GM18873 (cell line): ENCODE measurements at regions not wholly inside any gene's neighbourhood (a gene's known extent, or its start where the extent isn't known, plus 50 kb on each side); places are given as distances from the start of the nearest gene placed in this dataset.

Experiments
- ATAC-seq: cut with Tn5 transposase; IDR thresholded peaks from one replicate; pipeline ENCODE4 v1.9.1; 2021; ENCODE audit warnings: mild to moderate bottlenecking, moderate library complexity, moderate number of reproducible peaks; ENCODE audit not compliant: unreplicated experiment, low FRiP score

DNA sequence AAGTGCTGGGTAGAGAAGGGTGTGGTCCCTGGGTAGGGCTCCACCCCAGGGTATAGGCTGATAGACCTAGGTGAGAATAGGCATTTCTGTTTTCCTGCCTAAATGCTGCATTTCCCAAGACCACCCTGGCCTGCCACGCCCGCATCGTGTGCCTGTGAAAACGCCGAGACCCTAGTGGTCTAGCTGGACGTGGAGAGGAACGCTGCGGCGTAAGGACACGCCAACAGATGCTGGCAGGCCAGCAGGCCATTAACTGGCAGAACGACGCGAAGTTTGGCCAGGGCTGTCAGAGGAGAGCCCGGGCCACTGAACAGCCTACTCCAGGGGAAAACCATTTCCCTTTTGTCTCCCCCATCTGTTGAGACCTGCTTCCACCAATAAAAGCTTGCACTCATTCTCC is 373.2 kb upstream of the FIGN start:
- ATAC-seq: no peak

DNA sequence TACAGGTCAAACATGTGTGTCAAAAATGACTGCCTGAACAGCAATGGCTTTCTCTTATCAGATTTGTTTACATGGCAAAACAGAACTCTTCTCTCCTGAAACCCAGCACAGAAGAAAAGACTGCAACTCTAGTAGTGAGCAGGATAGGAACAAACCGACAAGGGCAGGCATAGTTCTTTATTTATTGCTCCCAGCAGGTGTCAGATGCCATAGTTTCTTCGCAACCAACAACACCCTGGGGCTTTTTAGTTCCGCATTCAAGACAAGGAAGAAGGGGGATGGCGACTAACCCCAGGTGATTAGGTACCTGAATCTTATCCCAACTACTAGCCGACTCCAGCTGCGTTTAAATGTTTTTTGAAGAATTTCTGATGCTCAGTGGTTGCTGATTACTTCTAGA is 367.5 kb upstream of the FIGN start:
- no peak for ATAC-seq

DNA sequence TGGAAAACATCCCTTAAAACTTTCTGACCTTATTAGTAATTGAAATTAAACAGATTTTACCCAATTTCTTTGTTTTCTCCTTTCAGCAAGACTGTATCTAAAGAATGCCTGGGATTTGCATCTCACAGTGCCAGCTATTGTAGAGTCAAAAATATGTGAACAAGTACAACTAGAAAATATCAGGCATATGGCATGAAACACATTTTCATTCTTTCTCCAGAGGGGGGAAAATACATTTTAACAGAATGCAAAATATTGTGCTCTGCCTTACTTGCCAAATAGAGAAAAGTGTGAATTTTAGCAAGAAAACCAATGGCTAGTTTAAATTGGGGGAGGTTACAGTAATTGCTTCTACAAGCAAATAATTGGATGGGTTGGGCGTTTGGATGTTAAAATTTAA is 366.6 kb upstream of the FIGN start:
- no peak for ATAC-seq

DNA sequence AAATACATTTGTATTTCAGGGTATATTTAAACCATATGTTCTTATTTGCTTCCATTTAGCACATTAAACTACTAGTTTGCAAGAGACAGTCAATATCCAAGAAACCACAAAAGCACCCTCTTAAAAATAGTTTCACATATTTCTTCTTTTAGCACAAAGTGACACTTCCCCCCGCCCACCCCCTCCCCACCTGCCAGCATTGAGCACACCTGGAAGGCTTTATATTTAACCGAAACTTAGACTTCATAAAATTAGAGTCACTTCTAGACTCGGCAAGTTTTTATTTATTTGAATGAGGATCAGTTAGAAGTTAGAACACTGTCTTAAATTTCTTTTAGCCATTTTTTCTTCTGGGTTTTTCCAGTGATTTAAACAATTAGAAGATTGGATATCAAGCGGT is 355.9 kb upstream of the FIGN start:
- ATAC-seq: no peak

DNA sequence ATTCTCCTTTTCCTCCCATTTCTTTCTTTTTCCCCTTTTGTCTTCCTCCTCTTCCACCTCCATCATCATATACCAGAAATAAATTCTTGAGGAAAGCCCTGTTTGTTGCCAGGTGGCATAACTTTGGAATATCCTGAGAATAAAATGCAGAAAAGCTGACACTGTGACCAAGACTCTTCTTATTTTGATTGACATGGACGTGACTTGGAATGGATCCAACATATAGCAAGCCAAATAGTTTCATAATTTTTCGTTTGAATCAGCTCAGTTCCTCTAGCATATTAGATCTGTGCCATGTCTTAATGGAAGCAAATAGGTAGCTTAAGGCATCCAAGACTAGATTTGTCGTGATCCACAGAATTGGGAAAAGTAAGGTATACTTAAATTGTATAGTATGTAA is 354.7 kb upstream of the FIGN start:
- ATAC-seq: no peak

DNA sequence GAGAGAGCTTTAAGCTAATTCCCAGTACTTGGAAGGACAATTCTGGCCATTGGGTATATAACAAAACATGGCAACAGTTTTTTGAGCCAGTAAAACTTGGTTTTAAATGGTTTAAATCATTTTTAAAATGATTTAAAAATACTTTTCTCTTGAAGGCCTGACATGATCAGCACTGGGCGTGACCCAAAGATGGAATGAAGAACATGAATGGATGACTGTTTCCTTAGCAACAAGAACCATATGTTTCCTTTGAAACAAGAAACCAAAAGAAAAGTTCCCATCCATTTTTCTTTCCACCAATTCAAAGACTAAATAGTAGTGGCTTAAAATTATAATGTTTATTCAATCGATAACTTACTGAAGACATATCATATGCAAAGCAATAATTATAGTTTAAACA is 348.3 kb upstream of the FIGN start:
- no peak for ATAC-seq

DNA sequence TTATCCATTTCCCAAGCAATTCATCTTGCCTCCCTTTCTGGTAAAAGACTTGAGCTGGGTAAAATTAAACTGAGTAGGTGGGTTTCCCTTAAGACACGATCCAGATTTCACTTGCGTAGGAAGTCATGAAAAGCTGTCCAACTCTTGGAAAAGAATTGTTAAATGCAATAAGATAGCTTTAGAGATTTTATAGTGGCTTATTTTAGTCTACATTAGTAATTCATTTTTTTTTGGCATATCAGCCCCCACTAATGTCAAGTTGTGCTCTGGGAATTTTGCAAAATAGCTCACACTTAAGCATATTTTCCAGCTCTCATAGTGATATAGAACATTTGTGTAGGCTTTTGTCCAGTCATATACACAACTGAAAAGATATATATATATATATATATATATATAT is 344.7 kb upstream of the FIGN start:
- ATAC-seq: no peak

DNA sequence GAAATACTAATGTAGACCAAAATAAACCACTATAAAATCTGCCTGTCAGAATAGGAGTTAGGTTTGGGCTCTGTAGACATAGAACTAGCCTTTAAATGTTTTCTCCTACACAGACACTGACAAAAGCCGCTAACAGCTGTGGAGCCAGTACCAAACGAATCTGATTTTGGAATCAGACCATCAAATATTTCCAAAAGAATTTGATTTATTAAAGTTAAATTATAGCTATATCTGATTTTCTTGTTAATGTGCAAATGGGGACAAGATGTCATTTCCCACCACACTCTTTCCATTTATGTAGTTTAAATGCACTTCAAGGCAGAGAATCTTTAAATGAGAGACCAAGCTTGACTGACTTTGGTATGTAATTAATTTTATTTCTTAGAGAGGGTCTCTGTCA is 343.4 kb upstream of the FIGN start:
- no peak for ATAC-seq

DNA sequence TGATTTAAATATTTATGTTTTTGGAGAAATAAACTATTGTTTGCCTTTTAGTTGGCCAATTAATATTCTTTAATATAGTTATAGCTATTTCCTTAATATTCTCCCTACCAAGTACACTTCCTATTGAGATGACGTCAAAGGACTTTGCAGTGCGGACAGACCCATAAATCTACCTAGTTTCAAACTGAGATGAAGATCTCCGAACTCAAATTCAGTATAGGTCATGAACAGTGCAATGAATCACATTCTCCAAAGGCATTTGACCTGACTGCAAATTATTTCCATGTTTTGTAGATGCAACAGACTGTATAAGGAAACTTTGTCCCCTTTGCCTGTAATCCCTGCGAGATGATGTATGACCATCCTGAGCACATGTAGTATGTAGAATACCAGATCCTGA is 342.6 kb upstream of the FIGN start:
- no peak for ATAC-seq

DNA sequence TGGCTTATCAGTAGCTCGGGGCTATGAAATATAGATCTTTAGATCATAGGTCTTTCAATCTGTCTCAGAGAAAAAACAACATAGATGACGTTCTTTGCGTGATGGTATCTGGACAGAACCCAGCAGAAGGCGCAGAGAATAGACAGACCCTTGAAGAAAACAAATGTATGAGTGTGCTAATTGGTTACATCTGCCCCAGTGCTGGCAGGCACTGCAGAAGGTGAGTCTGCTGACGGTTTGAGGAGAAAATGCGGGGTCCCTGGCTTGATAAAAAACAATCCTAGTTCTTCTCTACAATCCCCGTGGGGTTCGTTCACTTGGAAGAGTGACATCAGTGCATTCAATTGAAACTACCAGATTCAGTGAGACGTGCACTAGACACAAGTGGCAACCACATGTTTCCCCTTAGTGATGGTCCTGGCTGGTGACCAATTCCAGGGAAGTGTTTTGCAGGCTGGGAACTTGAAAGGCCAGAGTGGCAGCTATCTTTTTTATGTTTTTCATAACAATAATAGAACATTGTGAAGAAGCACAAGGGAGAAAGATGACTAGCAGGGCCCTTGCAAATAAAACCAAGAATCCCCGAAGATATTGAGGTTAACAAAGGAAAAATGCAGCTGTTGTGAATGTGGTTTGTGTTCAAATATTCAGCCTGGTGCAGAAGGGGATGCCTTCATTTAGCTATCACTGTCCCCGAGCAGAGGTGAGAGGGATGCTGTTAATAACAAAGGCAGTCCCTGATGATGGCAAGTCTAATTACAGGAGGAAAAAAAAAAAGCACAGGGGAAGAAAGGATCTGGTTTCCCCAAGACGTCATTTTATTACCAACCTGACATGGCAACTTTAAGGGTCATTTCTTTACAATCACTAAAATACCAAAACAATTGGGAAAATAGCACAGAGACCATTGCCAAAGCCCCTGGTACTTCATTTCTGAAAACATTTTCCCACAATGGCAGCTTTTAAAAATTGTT is 337.6 kb upstream of the FIGN start:
- no peak for ATAC-seq

DNA sequence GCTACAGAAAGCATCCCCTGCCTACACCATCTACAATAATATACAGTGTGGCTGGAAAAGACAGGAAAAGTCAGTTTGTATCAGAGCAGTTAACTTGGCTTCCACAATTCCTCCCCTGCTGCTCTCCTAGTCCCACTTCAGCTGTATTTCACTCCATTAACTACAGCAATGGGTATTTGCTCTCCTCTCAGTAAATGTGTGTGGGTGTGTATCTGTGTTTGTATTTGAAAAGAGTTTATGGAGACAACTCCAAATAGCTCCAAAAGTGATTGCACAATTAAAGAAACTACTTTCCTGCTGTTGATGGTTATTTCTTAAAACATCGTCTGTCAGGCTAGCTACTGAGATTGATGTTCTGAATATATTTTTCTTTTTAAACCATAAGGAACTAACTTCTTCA is 333.7 kb upstream of the FIGN start:
- no peak for ATAC-seq

DNA sequence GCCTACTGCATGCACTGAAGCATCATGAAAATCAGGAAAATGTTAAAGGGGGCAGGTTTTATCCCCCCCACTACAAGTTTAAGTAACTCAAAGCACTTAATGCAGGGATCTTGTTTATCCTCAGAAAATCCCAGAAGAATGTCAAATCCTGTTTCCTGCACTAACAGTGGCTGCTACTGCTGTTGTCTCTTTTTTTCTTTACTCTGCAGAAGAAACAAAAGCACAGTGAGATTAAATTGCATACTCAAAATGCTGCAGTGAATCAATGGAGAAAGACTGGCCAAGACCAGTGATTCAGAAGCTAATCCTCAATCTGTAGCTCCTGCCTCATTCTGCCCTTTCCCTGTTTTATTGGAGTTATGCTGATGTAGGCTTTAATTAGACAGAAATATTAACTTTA is 332.3 kb upstream of the FIGN start:
- ATAC-seq: no peak

DNA sequence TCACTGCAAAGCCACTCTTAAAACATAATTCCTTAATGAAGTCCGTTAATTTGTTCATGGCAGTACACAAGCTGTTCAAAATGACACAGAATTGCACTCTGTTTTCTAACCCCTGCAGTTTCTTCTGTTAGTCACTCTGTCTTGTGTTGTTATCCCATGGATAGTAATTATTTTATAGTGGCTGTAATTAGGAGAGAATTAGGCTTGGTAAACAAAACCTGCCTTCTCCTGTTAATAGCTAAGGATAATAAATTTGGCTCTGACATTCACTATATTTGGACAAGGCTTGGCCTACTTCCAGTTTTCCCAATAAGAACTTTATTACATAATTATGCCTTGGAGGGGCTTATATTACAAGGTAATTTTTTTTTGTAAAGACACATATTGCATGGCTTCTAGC is 330.3 kb upstream of the FIGN start:
- ATAC-seq: no peak

DNA sequence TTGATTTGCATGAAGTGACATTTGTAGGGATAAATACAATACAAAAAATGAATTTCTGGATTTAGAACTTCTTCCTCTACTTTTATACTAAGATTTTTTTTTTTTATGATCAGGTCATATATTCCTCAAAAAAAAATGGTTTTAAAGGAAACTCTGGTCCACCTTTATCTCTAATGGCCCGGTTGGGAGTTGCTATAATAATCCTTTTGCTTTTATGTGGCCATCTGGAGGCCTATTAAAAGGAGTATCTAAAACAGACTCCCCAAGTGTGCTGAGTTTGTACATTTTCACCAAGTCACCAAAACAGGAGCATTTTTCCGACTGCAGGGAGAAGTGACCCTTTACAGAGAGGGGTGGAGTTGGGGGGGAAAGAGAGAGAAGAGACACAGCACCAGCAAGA is 329.2 kb upstream of the FIGN start:
- no peak for ATAC-seq

DNA sequence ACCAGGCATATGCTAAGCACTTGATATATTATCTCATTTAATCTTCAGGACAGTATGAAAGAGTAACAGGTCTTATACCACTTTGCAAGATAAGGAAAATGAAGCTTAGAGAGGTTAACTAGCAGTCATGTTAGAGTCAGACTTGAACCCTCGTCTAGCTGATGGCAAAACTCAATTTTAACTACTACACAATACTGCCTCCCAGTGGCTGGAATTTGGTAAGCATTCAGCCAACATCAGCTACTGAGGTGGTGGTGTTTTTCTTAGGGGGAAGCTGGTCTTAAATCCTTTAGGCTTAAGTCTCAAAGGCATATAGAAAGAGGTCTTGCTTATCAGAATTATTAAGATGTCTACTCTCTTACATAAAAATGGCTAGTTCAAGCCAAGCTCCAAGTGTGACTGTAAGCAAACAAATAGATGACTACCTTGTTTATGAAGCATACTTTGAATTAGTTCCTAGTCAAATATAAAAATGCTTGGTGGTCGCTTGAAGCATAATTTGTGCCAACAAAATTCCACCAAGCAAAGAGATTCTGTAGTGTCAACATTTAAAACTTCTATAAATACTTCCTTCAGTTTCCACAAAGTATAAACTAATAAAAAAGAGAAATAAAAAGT is 325.4 kb upstream of the FIGN start:
- ATAC-seq: peak; percentile 74

DNA sequence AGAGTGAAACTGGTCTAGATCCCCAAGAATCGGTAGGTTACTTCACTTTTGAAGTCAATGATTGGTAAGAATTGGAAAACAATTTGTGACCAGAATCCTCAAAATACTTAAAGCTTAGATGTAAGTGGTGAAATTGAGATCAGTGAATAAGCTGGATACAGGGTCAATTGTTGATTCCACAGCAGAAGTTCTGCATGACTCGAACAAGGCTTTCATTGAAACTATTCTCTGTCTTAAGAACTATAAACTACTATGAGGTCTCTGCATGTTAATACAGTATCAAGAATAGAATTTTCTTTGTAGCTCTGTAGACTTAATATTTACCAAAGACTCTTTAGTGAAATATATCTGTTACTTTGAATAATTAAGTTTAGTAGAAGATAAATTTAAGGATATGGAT is 324.2 kb upstream of the FIGN start:
- ATAC-seq: no peak

DNA sequence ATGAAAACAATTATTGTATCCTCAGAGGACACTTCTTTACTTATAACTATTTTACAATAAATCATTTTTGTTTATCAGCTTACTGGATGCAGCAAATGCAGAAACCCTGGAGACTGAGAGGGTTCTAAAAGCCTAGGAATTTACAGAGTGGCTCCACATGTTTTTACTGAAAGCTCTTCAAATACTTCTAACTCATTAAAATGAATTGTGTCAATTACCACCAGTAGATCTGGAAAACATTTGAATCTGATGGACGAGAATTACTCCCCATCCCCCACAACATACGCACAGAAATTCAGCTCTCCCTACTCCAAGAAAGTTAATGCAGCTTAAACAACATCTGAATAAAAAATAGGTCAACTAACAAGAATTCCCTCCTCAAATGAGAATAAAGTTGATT is 319.8 kb upstream of the FIGN start:
- no peak for ATAC-seq

DNA sequence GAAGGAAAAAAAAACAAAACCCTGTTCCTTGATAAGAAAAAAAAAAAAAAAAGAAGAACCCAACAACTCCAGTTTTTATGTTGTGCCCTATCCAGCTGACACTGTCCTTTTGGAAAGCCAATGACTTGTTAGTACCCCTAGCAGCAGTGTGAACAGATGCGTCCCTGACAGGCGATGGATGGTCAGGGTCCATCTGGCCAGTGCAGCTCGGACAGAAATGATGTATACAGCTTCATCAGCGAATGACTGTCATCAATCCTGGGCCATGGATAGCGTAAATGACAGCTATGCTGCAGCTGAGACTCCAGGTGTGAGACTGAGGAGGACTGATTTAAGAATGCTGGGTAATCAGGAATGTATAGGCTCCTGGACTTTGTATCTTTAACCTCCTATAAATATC is 318.8 kb upstream of the FIGN start:
- ATAC-seq: no peak

DNA sequence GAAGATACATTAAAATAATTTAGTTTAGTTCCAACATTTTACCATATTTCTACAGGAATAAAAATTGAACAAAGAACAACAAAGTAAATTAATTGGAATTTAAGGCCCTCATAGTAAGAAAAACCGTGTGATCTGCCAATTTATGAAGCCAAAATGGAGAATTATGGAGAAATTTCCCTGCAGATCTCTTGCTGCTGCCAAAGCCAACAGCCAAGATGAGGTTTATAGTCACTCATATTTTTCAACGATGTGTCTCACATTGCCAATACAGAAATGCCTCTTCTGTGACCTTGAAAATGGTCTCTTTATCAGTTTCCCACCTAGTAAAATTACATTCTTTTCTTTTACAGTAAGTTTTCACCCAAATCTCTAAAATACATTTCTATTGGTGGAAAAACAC is 317.2 kb upstream of the FIGN start:
- no peak for ATAC-seq

DNA sequence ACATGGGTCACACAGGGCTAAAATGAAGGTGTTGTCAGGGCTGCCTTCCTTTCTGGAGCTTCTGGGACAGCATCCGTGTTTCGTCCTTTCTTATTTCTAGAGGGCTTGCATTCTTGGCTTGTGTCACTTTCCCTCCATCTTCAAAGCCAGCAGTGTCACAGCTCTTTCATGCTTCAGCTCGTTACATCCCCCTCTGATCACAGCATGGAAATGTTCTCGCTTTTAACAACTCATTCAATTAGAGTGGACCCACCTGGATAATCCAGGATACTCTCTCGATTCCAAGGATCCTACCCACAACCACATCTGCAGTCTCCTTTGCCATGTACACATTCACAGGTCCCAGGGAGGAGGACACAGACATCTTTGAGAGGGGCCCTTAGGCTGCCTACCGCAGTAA is 316.2 kb upstream of the FIGN start:
- ATAC-seq: no peak

DNA sequence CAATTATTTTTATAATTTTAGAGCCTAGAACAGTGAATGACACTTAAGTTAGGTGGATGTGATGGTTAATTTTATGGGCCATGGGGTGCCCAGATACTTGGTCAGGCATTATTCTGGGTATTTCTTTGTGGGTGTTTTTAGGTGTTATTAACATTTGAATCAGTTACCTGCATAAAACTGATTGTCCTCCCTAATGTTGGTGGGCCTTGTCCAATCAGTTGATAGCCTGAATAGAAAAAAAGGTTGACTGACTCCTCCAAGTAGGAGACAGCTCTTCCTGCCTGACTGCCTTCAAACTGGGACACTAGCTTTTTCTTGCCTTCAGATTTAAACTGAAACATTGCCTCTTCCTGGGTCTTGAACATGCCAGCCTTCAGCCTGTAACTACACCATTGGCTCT is 312.9 kb upstream of the FIGN start:
- ATAC-seq: no peak

DNA sequence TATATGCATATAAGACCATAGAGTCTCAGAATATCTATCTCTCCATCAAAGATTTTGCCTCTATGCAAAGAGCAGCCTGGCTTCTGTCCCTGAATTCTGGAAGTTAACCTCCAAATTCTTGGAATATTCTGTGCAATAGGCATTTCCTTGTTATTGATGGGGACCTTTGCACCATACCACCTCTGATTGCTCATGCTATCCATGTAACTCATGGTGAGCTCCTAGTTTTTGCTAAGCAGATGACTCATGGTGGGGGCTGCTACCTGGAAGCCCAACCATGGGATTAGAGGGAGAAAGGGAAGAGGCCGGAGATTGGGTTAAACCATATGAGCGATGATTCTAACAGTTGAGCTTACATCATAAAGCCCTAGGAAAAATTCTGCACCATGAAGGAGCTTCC is 310.2 kb upstream of the FIGN start:
- no peak for ATAC-seq
